A549 (cell line): ENCODE measurements at regions not wholly inside any gene's neighbourhood (a gene's known extent, or its start where the extent isn't known, plus 50 kb on each side); places are given as distances from the start of the nearest gene placed in this dataset.
A peak's percentile ranks its signal among the peaks of the same experiment; 100 is the strongest.

Source experiments
- CHD4 ChIP-seq: fragments of 200-600 bp; sonication (generic); IDR thresholded peaks from 2 replicates; pipeline ENCODE4 v1.6.1; 2016; ENCODE audit warnings: antibody characterized with exemption, mild to moderate bottlenecking, borderline replicate concordance
- CTCF ChIP-seq: fragments of >200 bp; sonication (Bioruptor Twin); formaldehyde crosslinking; IDR thresholded peaks from 3 replicates; pipeline ENCODE4 v1.5.1; 2016
- MAX ChIP-seq: IDR thresholded peaks from 2 replicates; pipeline ENCODE4 v1.6.1; 2012
- RAD21 ChIP-seq, 2 experiments: fragments of >200 bp in 1 of 2; sonication (Bioruptor Twin) in 1 of 2; formaldehyde crosslinking in 1 of 2; IDR thresholded peaks in 1 of 2; conservative IDR thresholded peaks in 1 of 2; 2 replicates in 1 of 2; 3 replicates in 1 of 2; pipeline ENCODE4 v1.6.1; 2012 to 2018; ENCODE audit warnings: inconsistent platforms in 1 of 2
- SMC3 ChIP-seq: fragments of >200 bp; sonication (Bioruptor Twin); formaldehyde crosslinking; IDR thresholded peaks from 3 replicates; pipeline ENCODE4 v1.6.1; 2018; ENCODE audit warnings: inconsistent platforms

GRCh38 chr11:28674433-28675103 is 566.4 kb downstream of the METTL15 start:
- TF ChIP-seq CTCF = 0 out of 3 replicates have a peak, but pooled peaks have one; percentile 20
- TF ChIP-seq MAX = no peak
- TF ChIP-seq RAD21 (conservative IDR thresholded peaks at IDR 0.05 in 1 of 2, IDR thresholded peaks at IDR 0.05 in 1 of 2) = peak in 1 of 2 experiments; percentile 37; a peak in 2 of 5 replicates
- peak; percentile 21; the same call in 1 of the 3 replicates for TF ChIP-seq SMC3
- TF ChIP-seq CHD4 = no peak
